HEK293T (cell line): ENCODE measurements at regions not wholly inside any gene's neighbourhood (a gene's known extent, or its start where the extent isn't known, plus 50 kb on each side); places are given as distances from the start of the nearest gene placed in this dataset.
"Not testable (repeated sequence)": the region's sequence is repeated elsewhere in the genome, so short reads cannot be mapped to it uniquely, and the experiment has no call there.

Experiments used
- CTCF ChIA-PET: fragments of 350-600 bp; formaldehyde crosslinking; extraction: SDS; loops from one replicate; lab custom pipeline; 2021; ENCODE audit warnings: antibody characterized with exemption, inconsistent platforms; lab: Yijun Ruan, JAX
- POLR2A ChIA-PET: fragments of 350-600 bp; formaldehyde crosslinking; extraction: SDS; loops from one replicate; lab custom pipeline; 2020; ENCODE audit warnings: antibody characterized with exemption, inconsistent platforms; lab: Yijun Ruan, JAX
- DNase-seq: peaks from one replicate; pipeline ENCODE4 v3.0.0; 2012; ENCODE audit warnings: mixed read lengths; ENCODE audit errors: extremely low spot score
- ARNT ChIP-seq: fragments of 450-650 bp; IDR thresholded peaks from 2 replicates; pipeline ENCODE4 v1.6.1; 2017; ENCODE audit warnings: mild to moderate bottlenecking
- BHLHE40 ChIP-seq: fragments of 450-650 bp; IDR thresholded peaks from 2 replicates; pipeline ENCODE4 v1.6.1; 2016; ENCODE audit warnings: mild to moderate bottlenecking, moderate library complexity, borderline replicate concordance
- CTBP1 ChIP-seq: fragments of 450-650 bp; IDR thresholded peaks from 2 replicates; pipeline ENCODE4 v1.6.1; 2016; ENCODE audit warnings: borderline replicate concordance
- ELF4 ChIP-seq: fragments of 450-650 bp; IDR thresholded peaks from 2 replicates; pipeline ENCODE4 v1.6.1; 2017; ENCODE audit warnings: antibody characterized with exemption
- FOXA1 ChIP-seq: fragments of 450-650 bp; IDR thresholded peaks from 2 replicates; pipeline ENCODE4 v1.6.1; 2016; ENCODE audit warnings: mild to moderate bottlenecking
- FOXK2 ChIP-seq: fragments of 450-650 bp; IDR thresholded peaks from 2 replicates; pipeline ENCODE4 v1.6.1; 2016; ENCODE audit warnings: mild to moderate bottlenecking
- FOXM1 ChIP-seq: fragments of 450-650 bp; IDR thresholded peaks from 2 replicates; pipeline ENCODE4 v1.6.1; 2017; ENCODE audit warnings: mild to moderate bottlenecking, borderline replicate concordance
- HDGF ChIP-seq: fragments of 450-650 bp; IDR thresholded peaks from 2 replicates; pipeline ENCODE4 v1.6.1; 2017; ENCODE audit warnings: antibody characterized with exemption, borderline replicate concordance
- L3MBTL2 ChIP-seq: fragments of 450-650 bp; conservative IDR thresholded peaks from 2 replicates; pipeline ENCODE4 v1.6.1; 2016; ENCODE audit warnings: mild to moderate bottlenecking
- LEF1 ChIP-seq: fragments of 450-650 bp; IDR thresholded peaks from 2 replicates; pipeline ENCODE4 v1.6.1; 2017; ENCODE audit warnings: mild to moderate bottlenecking, borderline replicate concordance
- NFRKB ChIP-seq: fragments of 450-650 bp; IDR thresholded peaks from 2 replicates; pipeline ENCODE4 v1.6.1; 2016; ENCODE audit warnings: mild to moderate bottlenecking, moderate library complexity
- SP1 ChIP-seq: fragments of 450-650 bp; IDR thresholded peaks from 2 replicates; pipeline ENCODE4 v1.6.1; 2017
- SUZ12 ChIP-seq: fragments of 450-650 bp; IDR thresholded peaks from 2 replicates; pipeline ENCODE4 v1.6.1; 2016; ENCODE audit warnings: mild to moderate bottlenecking
- TARDBP ChIP-seq: fragments of 450-650 bp; IDR thresholded peaks from 2 replicates; pipeline ENCODE4 v1.6.1; 2016
- ZNF384 ChIP-seq: fragments of 450-650 bp; IDR thresholded peaks from 2 replicates; pipeline ENCODE4 v1.6.1; 2016
- TF ChIP-seq, protein P1 (sequence below): fragments of 450-650 bp; IDR thresholded peaks from 2 replicates; pipeline ENCODE4 v1.6.1; 2016

DNA sequence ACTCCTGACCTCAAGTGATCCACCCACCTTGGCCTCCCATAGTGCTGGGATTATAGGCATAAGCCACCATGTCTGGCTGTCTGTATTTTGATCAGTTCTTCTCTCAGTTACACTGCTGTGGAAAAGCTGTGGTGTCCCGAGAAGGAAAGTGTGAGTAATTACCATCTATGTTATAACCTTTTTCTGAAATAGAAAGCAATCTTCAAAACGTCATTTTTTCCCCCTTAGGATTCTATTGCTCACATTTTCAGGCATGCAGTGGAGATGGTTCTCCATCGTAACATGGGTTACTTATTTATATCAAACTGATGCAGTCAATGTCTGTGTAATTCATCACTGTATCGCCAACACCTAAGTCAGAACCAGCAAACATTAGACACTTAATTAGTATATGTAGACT is 103.5 kb upstream of the FAM3C start:
- DNase-seq = no peak
- TF ChIP-seq ELF4 = no peak
- no peak for TF ChIP-seq BHLHE40
- TF ChIP-seq FOXK2 = no peak
- ChIA-PET CTCF (no interaction called here), POLR2A (no interaction called here)

DNA sequence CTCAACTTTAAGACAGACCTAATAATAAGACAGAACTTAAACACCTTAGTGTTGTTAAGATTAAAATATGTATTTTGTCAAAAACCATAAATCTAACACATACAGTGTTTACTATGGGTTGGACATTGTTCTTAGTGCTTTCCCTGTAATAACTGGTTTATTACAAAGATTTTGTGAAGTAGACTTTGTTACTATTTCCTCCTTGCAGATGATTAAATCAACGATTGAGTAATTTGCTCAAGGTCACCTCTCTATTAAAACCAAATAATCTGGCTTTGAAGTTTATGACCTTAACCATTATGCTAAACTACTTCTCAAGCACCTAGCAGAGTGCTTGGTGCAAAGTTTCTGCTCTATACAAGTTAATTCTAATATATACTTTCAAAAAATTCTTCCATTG is 102.7 kb upstream of the FAM3C start:
- DNase-seq = no peak
- TF ChIP-seq FOXM1 (no peak), ZNF384 (no peak)
- TF ChIP-seq, protein P1, sequence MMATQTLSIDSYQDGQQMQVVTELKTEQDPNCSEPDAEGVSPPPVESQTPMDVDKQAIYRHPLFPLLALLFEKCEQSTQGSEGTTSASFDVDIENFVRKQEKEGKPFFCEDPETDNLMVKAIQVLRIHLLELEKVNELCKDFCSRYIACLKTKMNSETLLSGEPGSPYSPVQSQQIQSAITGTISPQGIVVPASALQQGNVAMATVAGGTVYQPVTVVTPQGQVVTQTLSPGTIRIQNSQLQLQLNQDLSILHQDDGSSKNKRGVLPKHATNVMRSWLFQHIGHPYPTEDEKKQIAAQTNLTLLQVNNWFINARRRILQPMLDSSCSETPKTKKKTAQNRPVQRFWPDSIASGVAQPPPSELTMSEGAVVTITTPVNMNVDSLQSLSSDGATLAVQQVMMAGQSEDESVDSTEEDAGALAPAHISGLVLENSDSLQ = no peak
- CTCF ChIA-PET = interaction anchor here (0.7 kb wide), 1 partner anchor 362 kb away, joined by 3 read pairs; no protein-coding TSS in a partner anchor
- POLR2A ChIA-PET = no interaction called here

DNA sequence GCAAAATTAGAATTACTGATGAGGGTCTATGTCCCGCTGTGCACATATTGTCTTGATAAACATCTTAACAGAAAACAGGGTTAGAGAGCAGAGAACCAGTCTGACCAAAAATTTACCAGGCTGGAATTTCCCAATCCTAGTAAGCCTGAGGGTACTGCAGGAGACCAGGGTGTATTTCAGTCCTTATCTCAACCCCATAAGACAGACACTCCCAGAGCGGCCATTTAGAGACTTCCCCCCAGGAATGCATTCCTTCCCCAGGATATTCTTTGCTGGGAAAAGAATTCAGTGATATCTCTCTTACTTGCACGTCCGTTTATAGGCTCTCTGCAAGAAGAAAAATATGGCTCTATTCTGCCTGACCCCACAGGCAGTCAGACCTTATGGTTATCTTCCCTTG is 101.4 kb upstream of the FAM3C start:
- POLR2A ChIA-PET, DNase-seq, CTCF ChIA-PET: not testable (repeated sequence)

DNA sequence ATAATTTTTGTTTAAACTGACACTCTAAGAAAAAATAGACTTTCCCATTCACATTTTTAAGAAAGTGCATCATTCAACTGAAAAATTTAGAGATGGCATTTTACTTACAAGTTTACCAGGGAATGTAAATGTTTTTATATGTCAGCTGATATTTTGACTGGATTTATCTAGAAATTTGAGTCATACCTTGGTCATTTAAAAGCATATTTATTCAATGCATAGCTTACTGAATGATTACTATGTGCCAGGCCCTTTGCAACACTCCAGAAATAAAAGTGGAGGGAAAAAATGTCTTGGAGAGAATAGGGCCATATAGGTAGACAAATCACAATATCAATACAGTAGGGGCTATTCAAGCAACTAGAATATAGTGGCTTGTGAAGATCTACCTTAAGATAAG is 98.4 kb upstream of the FAM3C start:
- ChIA-PET POLR2A (no interaction called here), CTCF (no interaction called here)
- DNase-seq = no peak
- no peak for TF ChIP-seq SUZ12
- no peak for TF ChIP-seq BHLHE40
- TF ChIP-seq FOXM1 = no peak
- TF ChIP-seq FOXA1 = no peak
- TF ChIP-seq ELF4 = no peak
- no peak for TF ChIP-seq FOXK2
- no peak for TF ChIP-seq TARDBP
- TF ChIP-seq ARNT = no peak
- TF ChIP-seq, protein P1 = no peak
- TF ChIP-seq LEF1 = no peak
- TF ChIP-seq NFRKB = no peak
- TF ChIP-seq L3MBTL2 = no peak
- no peak for TF ChIP-seq HDGF
- no peak for TF ChIP-seq SP1

DNA sequence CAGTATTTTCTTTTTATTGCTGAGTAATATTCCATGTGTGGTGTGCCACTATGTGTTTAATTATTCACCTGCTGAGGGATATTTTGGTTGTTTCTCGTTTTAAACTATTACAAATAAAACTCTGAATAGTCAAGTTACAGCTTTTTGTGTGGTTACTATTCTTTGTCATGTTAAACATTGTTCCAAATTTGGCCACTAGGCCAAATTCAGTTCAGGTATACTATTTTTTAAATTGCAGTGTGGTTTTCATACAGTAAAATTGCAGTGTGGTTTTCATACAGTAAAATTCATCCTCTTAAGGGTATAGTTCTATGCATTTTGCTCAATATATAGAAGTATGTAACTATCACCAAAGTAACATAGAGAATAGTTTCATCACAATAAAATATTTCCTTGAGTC is 97.4 kb upstream of the FAM3C start:
- no peak for DNase-seq
- ChIA-PET POLR2A (no interaction called here), CTCF (no interaction called here)
- TF ChIP-seq HDGF (no peak), TARDBP (no peak), NFRKB (no peak), CTBP1 (no peak)

DNA sequence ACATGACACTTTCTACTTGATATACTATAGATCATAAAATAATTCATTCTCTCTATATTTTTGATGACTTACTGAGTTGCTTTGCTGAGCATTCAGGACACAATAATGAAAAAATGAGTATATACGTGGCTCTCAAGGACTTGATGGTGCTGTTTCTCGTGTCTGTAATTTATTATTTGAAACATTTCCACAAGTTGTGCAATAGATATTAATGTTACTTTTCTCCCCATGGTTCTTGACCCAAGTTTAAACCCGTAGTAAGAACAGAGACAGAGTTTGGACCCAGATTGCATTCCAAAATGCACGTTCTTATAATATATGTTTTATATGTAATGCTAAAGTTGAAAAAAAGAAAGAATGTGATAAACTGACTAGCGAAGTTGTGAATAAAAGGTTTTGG is 94.2 kb upstream of the FAM3C start:
- ChIA-PET CTCF (no interaction called here), POLR2A (no interaction called here)
- no peak for DNase-seq
- no peak for TF ChIP-seq NFRKB
- no peak for TF ChIP-seq LEF1
- TF ChIP-seq TARDBP = no peak
- no peak for TF ChIP-seq FOXM1
- TF ChIP-seq SUZ12 = no peak
- TF ChIP-seq ELF4 = no peak
- TF ChIP-seq L3MBTL2 = no peak
- no peak for TF ChIP-seq FOXK2
- TF ChIP-seq ARNT = no peak
- TF ChIP-seq BHLHE40 = no peak
- TF ChIP-seq FOXA1 = no peak
- TF ChIP-seq, protein P1 = no peak
- no peak for TF ChIP-seq SP1
- TF ChIP-seq CTBP1 = no peak
- TF ChIP-seq HDGF = no peak
- TF ChIP-seq ZNF384 = no peak

DNA sequence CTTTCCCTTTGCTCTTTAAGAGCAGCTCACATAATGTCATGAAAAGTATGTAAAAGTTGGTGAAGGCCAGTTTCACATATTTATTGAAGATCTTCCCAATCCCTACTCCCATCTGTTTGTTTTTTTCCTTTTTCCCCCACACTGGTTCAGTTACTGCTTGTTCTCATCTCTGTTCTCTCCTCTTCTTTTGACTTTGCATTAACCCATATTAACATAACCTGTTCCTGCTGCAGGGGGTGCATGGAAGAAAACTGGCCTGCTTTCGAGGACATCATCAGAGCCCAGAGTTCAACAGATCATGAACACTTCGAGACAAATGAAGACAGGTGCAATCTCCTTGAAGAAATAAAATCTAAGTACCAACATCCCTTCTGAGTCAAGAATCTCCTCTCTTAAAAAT is 93.3 kb upstream of the FAM3C start:
- POLR2A ChIA-PET = no interaction called here
- no peak for TF ChIP-seq CTBP1
- no peak for TF ChIP-seq ARNT
- TF ChIP-seq FOXA1 = no peak
- no peak for TF ChIP-seq TARDBP
- TF ChIP-seq BHLHE40 = no peak
- TF ChIP-seq SP1 = no peak
- TF ChIP-seq ELF4 = no peak
- TF ChIP-seq L3MBTL2 = no peak
- no peak for TF ChIP-seq LEF1
- TF ChIP-seq, protein P1 = no peak
- TF ChIP-seq NFRKB = no peak
- no peak for DNase-seq
- CTCF ChIA-PET = no interaction called here
